WERI-Rb-1 (cell line): ENCODE measurements at regions not wholly inside any gene's neighbourhood (a gene's known extent, or its start where the extent isn't known, plus 50 kb on each side); places are given as distances from the start of the nearest gene placed in this dataset.

Experiments
- DNase-seq: peaks from one replicate; pipeline ENCODE4 v3.0.0-alpha.2; 2020
- H3K27ac ChIP-seq: fragments of 250-450 bp; sonication (Bioruptor Pico); 2 replicates; pipeline ENCODE4 v1.5.1; 2020; ENCODE audit warnings: mild to moderate bottlenecking, moderate library complexity
- H3K27me3 ChIP-seq: fragments of 250-450 bp; sonication (Bioruptor Pico); 2 replicates; pipeline ENCODE4 v1.5.1; 2021; ENCODE audit warnings: mild to moderate bottlenecking, low read depth, moderate library complexity; ENCODE audit not compliant: insufficient read depth, severe bottlenecking
- H3K36me3 ChIP-seq: fragments of 250-450 bp; sonication (Bioruptor Pico); 2 replicates; pipeline ENCODE4 v1.5.1; 2020; ENCODE audit warnings: mild to moderate bottlenecking, moderate library complexity
- H3K4me3 ChIP-seq: 2 replicates; pipeline ENCODE4 v1.5.1; 2011; ENCODE audit warnings: low read depth, mild to moderate bottlenecking, control low read depth, low read length
- H3K9me3 ChIP-seq: fragments of 250-450 bp; sonication (Bioruptor Pico); 2 replicates; pipeline ENCODE4 v1.5.1; 2021; ENCODE audit warnings: mild to moderate bottlenecking, moderate library complexity; ENCODE audit not compliant: severe bottlenecking
- TF ChIP-seq, protein P1 (sequence below): IDR thresholded peaks from 2 replicates; pipeline ENCODE4 v1.5.1; 2011; ENCODE audit warnings: low read depth, mild to moderate bottlenecking, control low read depth, inconsistent platforms, low read length

DNA sequence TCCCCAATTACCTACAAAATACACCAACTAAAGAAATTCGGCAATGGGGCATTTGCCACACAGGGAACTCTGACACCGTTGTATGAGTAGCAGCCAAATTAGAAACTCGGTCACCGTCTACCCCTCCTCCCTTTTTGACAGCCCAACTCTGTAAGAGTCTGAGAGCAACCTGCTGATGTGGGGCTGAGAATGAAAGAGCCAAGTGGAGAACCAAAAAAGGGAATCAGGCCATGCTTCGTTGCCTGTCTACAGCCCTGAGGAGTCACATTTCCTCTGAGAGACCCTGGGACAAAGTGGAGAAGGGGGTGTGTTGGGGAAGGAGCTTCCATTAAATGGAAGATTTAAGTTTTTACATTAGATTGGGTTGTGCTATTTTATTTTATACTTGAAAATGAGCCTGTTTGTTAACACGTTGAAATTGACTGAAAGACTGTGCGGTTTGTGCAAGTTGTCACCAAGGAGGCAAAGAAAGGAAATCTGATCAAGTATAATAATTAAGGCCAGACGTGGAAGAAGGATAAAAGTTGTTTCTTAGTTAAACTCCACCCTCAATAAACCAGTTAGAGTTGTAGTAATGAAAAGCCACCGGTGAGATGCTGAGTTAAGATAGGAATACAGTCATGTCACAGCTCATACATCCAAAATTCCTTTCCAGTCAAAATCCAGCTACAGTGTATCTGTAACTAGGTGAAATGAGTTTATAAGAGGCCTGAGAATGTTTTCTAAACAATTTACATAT, 131.7 kb upstream of the CREB1 start:
- H3K4me3 ChIP-seq, result no peak overlapping the region
- H3K9me3 ChIP-seq, result no peaks in the 10 kb centered on the region
- H3K36me3 ChIP-seq, result no peaks in the 10 kb centered on the region
- no peak for DNase-seq
- TF ChIP-seq, protein P1, sequence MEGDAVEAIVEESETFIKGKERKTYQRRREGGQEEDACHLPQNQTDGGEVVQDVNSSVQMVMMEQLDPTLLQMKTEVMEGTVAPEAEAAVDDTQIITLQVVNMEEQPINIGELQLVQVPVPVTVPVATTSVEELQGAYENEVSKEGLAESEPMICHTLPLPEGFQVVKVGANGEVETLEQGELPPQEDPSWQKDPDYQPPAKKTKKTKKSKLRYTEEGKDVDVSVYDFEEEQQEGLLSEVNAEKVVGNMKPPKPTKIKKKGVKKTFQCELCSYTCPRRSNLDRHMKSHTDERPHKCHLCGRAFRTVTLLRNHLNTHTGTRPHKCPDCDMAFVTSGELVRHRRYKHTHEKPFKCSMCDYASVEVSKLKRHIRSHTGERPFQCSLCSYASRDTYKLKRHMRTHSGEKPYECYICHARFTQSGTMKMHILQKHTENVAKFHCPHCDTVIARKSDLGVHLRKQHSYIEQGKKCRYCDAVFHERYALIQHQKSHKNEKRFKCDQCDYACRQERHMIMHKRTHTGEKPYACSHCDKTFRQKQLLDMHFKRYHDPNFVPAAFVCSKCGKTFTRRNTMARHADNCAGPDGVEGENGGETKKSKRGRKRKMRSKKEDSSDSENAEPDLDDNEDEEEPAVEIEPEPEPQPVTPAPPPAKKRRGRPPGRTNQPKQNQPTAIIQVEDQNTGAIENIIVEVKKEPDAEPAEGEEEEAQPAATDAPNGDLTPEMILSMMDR, result no peak
- no peaks in the 10 kb centered on the region for H3K27me3 ChIP-seq
- H3K27ac ChIP-seq, result peak overlapping the region; percentile 84

DNA sequence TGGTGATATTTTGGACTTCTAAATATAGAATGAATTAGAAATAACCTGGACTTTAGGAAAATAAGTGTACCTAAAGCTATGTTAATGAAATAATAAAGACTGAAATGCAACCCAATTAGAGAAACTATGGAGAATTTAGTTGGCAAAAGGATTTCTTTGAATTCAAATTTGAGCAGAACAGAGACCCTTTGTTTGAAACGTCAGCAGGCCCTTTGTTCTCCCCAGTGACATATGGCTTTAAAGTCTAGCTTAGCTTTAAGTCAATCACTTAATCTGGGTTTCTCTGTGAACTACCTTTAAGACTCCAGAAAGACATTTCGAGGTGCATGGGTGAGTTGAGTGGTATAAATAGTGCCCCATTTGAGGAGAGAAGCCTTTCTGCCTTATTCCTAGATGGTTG, 130.5 kb upstream of the CREB1 start:
- Histone ChIP-seq H3K36me3 (no peaks in the 10 kb centered on the region), H3K27ac (peak overlapping the region; percentile 84), H3K4me3 (peak overlapping the region; percentile 22), H3K27me3 (no peaks in the 10 kb centered on the region), H3K9me3 (no peaks in the 10 kb centered on the region)
- TF ChIP-seq, protein P1, result no peak
- peak; percentile 26 for DNase-seq

DNA sequence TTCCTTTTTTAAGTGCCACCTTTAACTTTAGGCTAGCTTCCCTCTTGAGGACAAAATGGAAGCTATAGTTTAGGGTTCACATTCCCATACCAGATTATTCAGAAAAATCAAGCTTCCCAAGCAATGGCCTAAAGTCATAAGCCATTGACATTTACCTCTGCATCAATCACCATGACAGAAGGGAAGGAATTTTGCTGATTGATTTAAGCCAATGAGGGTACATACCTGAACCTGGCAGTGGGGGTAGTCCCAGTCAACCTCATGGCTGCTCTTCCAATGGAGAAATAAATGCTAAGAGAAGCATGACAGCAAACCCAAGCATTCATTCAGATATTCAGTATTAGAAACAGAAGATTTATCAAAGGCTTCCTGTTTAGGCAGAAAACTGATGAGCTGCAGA, 128.4 kb upstream of the CREB1 start:
- TF ChIP-seq, protein P1, result no peak
- Histone ChIP-seq H3K27ac (no peak overlapping the region), H3K27me3 (no peaks in the 10 kb centered on the region), H3K4me3 (no peak overlapping the region), H3K9me3 (no peaks in the 10 kb centered on the region), H3K36me3 (no peaks in the 10 kb centered on the region)
- DNase-seq, result no peak

DNA sequence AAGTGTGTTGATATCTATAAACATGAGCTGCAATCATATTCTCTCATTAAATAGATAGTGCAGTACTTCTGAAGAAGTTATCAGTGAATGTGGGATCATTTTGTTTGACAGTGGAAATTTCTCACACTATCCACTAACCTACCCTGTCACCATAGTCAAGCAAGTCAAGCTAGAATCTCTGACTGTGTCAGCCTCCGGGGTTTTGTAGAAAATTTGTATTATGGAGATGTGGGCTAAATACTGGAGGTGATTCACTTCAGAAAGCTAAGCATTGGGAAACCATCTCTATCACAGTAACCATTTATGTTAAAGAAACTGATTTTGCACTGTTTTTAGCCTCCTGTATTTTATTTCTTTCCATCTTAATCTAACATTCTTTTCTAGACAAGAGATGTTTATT, 126.6 kb upstream of the CREB1 start:
- H3K9me3 ChIP-seq, result no peaks in the 10 kb centered on the region

DNA sequence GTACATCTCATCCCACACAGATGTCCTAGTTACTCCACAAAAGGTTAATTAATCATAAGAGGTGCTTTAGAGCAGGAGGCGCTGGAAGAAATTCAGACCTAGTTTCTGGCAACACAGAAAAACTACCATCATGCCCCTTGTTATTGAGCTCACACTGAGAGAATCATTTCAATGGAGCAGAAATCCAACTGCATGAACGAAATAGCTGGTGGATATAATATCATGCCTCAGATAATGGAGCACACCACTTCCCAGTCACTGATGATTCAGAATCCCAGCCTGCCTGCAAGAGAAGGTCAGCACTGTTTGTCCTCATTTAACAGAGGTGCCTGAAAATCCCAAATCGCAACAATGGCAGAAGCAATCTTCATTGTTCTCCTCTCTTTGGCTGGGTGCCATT, 125.8 kb upstream of the CREB1 start:
- H3K27ac ChIP-seq, result no peak overlapping the region
- no peaks in the 10 kb centered on the region for H3K27me3 ChIP-seq
- H3K9me3 ChIP-seq, result no peaks in the 10 kb centered on the region

More for the DNA sequence above, 126.6 kb upstream of the CREB1 start:
- TF ChIP-seq, protein P1, result no peak
- Histone ChIP-seq H3K4me3 (no peak overlapping the region), H3K27me3 (no peaks in the 10 kb centered on the region), H3K27ac (no peak overlapping the region), H3K36me3 (no peaks in the 10 kb centered on the region)
- DNase-seq, result no peak

More for the DNA sequence above, 125.8 kb upstream of the CREB1 start:
- Histone ChIP-seq H3K36me3 (no peaks in the 10 kb centered on the region), H3K4me3 (no peak overlapping the region)
- TF ChIP-seq, protein P1, result no peak
- no peak for DNase-seq
